Activated T-helper 2 cell treated with anti-CD3 and anti-CD28 coated beads, Interferon-gamma antibody, Interleukin-2, Interleukin-4, amounts not matched to agents 10 μg/mL and 5 μg/mL and 100 μg/mL, durations not matched to agents 14 hours and 24 hours and 36 hours (primary cell): ENCODE measurements at regions not wholly inside any gene's neighbourhood (a gene's known extent, or its start where the extent isn't known, plus 50 kb on each side); places are given as distances from the start of the nearest gene placed in this dataset.
"Not testable (repeated sequence)": the region's sequence is repeated elsewhere in the genome, so short reads cannot be mapped to it uniquely, and the experiment has no call there.

Source experiments
- DNase-seq: peaks from one replicate; pipeline ENCODE4 v3.0.0; 2021; ENCODE audit warnings: low spot score
- H3K27ac Mint-ChIP-seq: one replicate; pipeline ENCODE4 v1.8.0; 2021; ENCODE audit warnings: mixed read lengths
- H3K27me3 Mint-ChIP-seq: one replicate; pipeline ENCODE4 v1.8.0; 2021; ENCODE audit warnings: low read depth, mixed read lengths
- H3K36me3 Mint-ChIP-seq: one replicate; pipeline ENCODE4 v1.8.0; 2021; ENCODE audit warnings: low read depth, mixed read lengths
- H3K4me1 Mint-ChIP-seq: one replicate; pipeline ENCODE4 v1.8.0; 2021; ENCODE audit warnings: low read depth, mixed read lengths
- H3K4me3 Mint-ChIP-seq: one replicate; pipeline ENCODE4 v1.8.0; 2021; ENCODE audit warnings: low read depth, mild to moderate bottlenecking, moderate library complexity, mixed read lengths
- H3K9me3 Mint-ChIP-seq: one replicate; pipeline ENCODE4 v1.8.0; 2021; ENCODE audit warnings: mixed read lengths
- intact Hi-C: fragments of 100-400 bp; cut with micrococcal nuclease; formaldehyde crosslinking; loops from one replicate; pipeline ENCODE4 v1.15.1; 2023

DNA sequence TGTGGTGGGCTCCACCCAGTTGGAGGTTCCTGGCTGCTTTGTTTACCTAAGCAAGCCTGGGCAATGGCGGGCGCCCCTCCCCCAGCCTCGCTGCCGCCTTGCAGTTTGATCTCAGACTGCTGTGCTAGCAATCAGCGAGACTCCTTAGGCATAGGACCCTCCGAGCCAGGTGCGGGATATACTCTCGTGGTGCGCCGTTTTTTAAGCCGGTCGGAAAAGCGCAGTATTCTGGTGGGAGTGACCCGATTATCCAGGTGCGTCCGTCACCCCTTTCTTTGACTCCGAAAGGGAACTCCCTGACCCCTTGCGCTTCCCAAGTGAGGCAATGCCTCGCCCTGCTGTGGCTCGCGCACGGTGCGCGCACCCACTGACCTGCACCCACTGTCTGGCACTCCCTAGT lies 1719.9 kb downstream of the BRINP3 start:
- H3K27ac Mint-ChIP-seq, intact Hi-C loops, H3K27me3 Mint-ChIP-seq, H3K4me1 Mint-ChIP-seq, H3K9me3 Mint-ChIP-seq, H3K36me3 Mint-ChIP-seq, H3K4me3 Mint-ChIP-seq, DNase-seq: not testable (repeated sequence)

DNA sequence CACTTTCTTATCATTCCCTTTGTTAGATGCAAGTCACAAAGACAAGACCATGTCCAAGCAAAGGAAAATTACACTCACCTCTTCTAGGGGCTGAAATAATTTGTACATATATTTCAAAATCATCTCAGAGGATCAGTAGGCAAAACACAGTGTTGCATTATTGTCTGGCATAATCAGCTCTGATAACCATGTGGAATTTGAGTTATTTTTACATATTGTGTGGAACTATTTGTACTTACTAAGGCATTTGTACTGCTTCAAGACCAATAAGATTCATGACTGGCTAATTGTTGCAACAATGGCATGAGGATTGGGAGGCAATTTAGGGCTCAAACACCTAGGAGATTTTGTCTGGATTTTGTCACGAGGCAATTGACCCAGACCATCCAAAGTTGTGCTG lies 1716.4 kb downstream of the BRINP3 start:
- Mint-ChIP-seq H3K9me3 (no peaks in the 10 kb centered on the region), H3K27me3 (no peaks in the 10 kb centered on the region), H3K27ac (no peak overlapping the region), H3K4me3 (no peak overlapping the region), H3K4me1 (no peaks in the 10 kb centered on the region), H3K36me3 (no peaks in the 10 kb centered on the region)
- intact Hi-C loops: no loop called here
- no peak for DNase-seq

DNA sequence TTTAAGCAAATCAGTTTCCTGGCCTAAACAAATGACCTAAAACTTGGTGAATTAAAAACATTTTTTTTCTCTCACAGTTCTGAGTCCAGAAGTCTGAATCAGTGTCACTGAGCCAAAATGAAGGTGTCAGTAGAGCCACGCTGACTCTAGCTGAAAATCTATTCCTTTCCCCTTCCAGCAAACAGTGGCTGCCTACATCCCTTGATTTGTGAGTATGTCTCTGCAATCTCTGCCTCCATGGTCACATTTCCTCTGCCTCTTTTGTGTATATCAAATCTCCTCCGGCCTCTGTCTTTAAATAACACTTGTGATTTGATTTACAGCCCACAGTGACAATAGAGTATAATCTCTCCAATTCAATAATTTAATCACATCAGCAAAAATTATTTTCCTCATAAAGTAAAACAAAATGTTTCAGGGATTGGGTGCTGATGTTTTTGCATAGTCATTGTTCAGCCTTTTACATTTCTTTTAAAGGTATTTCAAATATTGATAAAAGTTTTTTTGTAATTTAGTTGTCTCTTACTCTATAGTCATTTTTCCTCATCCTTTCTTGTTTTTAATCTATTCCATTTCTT lies 1715.4 kb downstream of the BRINP3 start:
- H3K9me3 Mint-ChIP-seq: peaks cover 3% of the 10 kb centered on the region
- no peaks in the 10 kb centered on the region for H3K27me3 Mint-ChIP-seq
- no peak for DNase-seq
- H3K4me1 Mint-ChIP-seq: no peaks in the 10 kb centered on the region
- H3K4me3 Mint-ChIP-seq: no peak overlapping the region
- no peaks in the 10 kb centered on the region for H3K36me3 Mint-ChIP-seq
- no peak overlapping the region for H3K27ac Mint-ChIP-seq
- intact Hi-C loops: no loop called here

DNA sequence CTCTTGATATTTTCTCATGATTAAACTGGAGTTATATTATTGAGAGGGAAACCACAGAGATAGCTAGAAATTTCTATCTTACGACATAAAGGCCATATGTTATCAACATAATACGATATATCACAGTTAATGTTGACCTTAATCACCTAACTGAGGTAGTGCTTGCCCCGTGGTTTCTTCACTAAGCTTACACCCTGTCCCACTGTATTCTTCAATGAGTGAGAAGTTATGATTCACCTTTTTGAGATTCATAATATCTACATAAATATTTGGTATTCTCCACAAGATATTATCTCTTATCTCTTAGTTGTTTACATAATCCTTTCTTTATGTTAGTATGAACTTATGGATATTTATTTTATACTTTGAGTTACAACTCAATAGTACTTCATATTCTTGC lies 1714.1 kb downstream of the BRINP3 start:
- Mint-ChIP-seq H3K4me3 (no peak overlapping the region), H3K4me1 (no peaks in the 10 kb centered on the region), H3K27me3 (no peaks in the 10 kb centered on the region), H3K27ac (no peak overlapping the region), H3K36me3 (no peaks in the 10 kb centered on the region), H3K9me3 (peaks cover 5% of the 10 kb centered on the region)
- intact Hi-C loops: no loop called here
- DNase-seq: no peak

DNA sequence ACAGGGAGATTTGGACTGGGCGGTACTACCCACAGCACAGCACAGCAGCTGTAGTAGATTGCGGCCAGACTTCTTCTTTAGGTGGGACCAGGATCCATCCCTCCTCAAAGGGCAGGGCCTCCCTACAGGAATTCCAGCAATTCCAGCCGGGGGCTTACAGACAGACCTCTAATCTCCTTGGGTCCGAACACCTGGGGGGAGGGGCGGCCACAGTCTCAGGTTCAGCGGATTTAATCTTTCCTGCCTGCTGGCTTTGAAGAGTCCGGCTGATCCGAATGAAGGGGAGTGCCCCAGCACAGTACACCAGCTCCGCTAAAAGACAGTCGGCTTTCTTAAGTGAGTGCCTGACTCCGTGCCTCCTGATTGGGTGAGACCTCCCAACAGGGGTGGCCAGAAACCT lies 1708.5 kb downstream of the BRINP3 start:
- Mint-ChIP-seq H3K4me1 (no peaks in the 10 kb centered on the region), H3K36me3 (no peaks in the 10 kb centered on the region), H3K27me3 (no peaks in the 10 kb centered on the region), H3K4me3 (no peak overlapping the region), H3K9me3 (peaks cover 24% of the 10 kb centered on the region), H3K27ac (no peak overlapping the region)
- no peak for DNase-seq
- intact Hi-C loops: no loop called here

DNA sequence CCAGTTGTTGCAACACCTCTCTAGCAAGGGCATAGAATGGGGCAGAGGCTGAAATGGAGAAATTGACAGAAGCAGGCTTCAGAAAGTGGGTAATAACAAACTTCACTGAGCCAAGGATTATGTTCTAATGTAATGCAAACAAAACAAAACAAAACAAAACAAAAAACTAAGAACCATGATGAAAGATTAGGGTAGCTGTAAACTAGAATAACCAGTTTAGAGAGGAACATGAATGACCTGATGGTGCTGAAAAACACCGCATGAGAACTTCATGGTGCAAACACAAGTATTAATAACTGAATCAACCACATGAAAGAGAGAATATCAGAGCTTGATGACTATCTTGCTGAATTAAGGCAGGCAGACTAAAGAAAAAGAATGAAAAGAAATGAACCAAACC lies 1707.7 kb downstream of the BRINP3 start:
- H3K27me3 Mint-ChIP-seq: no peaks in the 10 kb centered on the region
- intact Hi-C loops: no loop called here
- no peak for DNase-seq
- no peaks in the 10 kb centered on the region for H3K36me3 Mint-ChIP-seq
- H3K4me1 Mint-ChIP-seq: no peaks in the 10 kb centered on the region
- H3K4me3 Mint-ChIP-seq: no peak overlapping the region
- H3K27ac Mint-ChIP-seq: no peak overlapping the region
- H3K9me3 Mint-ChIP-seq: peaks cover 25% of the 10 kb centered on the region

DNA sequence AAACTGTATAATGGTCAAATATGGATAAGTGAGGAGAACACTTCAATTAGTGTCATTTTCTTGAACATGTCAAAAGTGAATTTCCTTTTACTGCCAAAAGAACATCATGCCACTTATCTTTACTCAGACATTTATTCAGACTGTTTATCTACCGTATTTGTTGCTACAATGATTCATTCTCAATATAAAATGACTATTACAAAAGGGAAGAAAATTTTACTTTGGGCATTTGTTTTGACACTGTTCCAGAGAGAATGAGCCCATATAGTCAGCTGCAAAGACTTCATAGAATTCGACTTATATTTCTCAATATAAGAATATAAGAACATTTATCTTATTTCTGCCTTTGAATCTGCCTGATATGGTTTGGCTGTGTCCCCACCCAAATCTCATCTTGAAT lies 1699.1 kb downstream of the BRINP3 start:
- no peak overlapping the region for H3K27ac Mint-ChIP-seq
- H3K4me1 Mint-ChIP-seq: no peaks in the 10 kb centered on the region
- intact Hi-C loops: no loop called here
- peaks cover 15% of the 10 kb centered on the region for H3K9me3 Mint-ChIP-seq
- H3K27me3 Mint-ChIP-seq: no peaks in the 10 kb centered on the region
- DNase-seq: no peak
- no peaks in the 10 kb centered on the region for H3K36me3 Mint-ChIP-seq
- no peak overlapping the region for H3K4me3 Mint-ChIP-seq

DNA sequence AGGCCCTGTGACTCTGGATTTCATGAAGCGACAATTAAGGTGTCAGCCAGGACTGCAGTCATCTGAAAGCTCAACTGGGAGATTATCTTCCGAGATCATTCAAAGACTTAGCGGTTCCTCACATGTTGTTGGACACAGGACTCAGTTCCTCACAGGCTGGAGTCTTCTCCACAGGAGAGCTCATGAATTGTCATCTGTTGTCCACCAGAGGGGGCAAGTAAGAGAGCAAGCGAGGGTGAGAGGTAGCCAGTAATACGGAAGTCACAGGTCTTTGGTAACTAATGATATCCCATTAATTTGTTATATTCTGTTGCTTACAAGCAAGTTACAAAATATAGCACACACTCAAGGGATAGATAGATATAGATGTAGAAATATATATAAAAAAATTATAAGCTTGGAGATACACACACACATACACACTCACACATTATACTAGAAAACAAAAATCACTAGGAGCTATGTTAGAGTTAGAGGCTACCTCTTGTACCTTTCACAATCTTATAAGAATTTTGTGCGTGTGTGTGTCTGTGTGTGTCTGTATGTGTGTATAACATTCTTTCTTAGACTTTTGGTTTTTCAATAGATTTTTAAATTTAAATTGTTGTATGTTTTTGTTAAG lies 1695.3 kb downstream of the BRINP3 start:
- H3K36me3 Mint-ChIP-seq: no peaks in the 10 kb centered on the region
- peaks cover 4% of the 10 kb centered on the region for H3K9me3 Mint-ChIP-seq
- H3K27me3 Mint-ChIP-seq: no peaks in the 10 kb centered on the region
- H3K27ac Mint-ChIP-seq: no peak overlapping the region
- intact Hi-C loops: no loop called here
- no peak for DNase-seq
- H3K4me1 Mint-ChIP-seq: no peaks in the 10 kb centered on the region
- no peak overlapping the region for H3K4me3 Mint-ChIP-seq

DNA sequence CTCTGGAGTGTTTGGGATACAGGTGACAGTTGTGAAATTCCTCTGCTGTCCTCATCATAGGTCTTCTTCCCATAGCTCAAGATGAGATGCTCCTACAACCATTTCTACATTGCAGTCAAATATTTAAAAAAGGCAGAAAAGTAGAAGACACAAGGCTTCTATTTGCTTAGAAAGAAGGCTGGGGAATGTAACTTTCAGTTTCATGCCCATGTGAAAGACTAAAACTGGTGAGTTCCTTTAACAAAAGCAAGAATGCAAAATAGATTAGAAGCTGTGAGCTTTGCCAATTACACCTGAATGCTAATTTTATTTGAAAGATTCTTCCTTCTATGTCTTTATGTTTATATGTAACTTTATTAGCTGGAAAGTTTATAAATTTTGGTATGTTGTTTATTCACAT lies 1682.7 kb downstream of the BRINP3 start:
- Mint-ChIP-seq H3K4me1 (no peaks in the 10 kb centered on the region), H3K4me3 (no peak overlapping the region), H3K27ac (no peak overlapping the region), H3K27me3 (no peaks in the 10 kb centered on the region), H3K9me3 (peaks cover 19% of the 10 kb centered on the region), H3K36me3 (no peaks in the 10 kb centered on the region)
- no peak for DNase-seq
- intact Hi-C loops: no loop called here

DNA sequence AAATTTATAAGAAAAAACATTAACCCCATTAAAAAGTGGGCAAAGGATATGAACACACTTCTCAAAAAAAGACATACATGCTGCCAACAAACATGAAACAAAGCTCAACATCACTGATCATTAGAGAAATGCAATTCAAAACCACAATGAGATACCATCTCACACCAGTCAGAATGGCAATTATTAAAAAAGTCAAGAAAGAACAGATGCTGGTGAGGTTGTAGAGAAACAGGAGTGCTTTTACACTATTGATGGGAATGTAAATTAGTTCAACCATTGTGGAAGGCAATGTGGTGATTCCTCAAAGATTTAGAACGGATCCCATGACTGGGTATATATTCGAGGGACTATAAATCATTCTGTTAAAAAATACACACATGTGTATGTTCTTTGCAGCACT lies 1665.5 kb downstream of the BRINP3 start:
- H3K27ac Mint-ChIP-seq, H3K27me3 Mint-ChIP-seq, H3K4me1 Mint-ChIP-seq, H3K36me3 Mint-ChIP-seq, intact Hi-C loops, H3K4me3 Mint-ChIP-seq, DNase-seq: not testable (repeated sequence)
- peaks cover 24% of the 10 kb centered on the region for H3K9me3 Mint-ChIP-seq

DNA sequence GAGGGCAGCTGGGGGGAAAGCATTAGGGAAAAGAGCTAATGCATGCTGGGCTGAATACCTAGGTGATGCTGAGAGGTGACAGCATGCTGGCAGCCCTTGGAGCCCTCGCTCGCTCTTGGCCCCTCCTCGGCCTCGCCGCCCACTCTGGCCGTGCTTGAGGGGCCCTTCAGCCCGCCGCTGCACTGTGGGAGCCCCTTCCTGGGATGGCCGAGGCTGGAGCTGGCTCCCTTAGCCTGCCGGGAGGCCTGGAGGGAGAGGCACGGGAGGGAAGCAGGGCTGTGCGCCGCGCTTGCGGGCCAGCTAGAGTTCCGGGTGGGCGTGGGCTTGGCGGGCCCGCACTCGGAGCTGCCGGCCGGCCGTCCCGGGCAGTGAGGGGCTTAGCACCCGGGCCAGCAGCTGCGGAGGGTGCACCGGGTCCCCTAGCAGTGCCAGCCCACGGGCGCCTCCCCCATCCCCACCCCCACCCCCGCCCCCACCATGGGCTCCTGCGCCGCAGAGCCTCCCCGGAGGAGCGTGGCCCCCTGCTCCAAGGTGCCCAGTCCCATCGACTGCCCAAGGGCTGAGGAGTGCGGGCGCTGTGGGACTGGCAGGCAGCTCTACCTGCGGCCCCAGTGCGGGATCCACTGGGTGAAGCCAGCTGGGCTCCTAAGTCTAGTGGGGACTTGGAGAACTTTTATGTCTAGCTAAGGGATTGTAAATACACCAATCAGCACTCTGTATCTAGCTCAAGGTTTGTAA lies 1664.7 kb downstream of the BRINP3 start:
- DNase-seq, H3K27me3 Mint-ChIP-seq, H3K27ac Mint-ChIP-seq, H3K36me3 Mint-ChIP-seq, H3K4me3 Mint-ChIP-seq, intact Hi-C loops, H3K4me1 Mint-ChIP-seq: not testable (repeated sequence)
- peaks cover 22% of the 10 kb centered on the region for H3K9me3 Mint-ChIP-seq

DNA sequence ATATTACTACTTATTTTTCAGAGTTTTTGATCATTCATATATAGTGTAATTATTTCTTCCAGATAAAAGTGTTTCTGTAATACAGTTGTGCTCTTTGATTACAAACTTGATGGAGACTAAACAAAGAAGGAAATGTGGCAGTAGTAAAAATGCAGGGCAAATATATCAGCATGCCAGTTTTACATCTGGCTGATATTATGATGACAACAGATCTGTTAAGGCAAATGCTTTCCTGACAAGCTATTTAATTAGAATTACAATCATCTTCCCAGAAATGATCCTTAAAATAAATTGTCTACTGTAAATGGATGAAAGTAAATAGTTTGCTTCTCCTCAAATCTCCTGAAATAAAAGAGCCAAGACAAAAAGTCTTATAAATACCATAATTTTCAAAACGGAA lies 1659.8 kb downstream of the BRINP3 start:
- intact Hi-C loops: no loop called here
- Mint-ChIP-seq H3K4me1 (no peaks in the 10 kb centered on the region), H3K4me3 (no peak overlapping the region)

DNA sequence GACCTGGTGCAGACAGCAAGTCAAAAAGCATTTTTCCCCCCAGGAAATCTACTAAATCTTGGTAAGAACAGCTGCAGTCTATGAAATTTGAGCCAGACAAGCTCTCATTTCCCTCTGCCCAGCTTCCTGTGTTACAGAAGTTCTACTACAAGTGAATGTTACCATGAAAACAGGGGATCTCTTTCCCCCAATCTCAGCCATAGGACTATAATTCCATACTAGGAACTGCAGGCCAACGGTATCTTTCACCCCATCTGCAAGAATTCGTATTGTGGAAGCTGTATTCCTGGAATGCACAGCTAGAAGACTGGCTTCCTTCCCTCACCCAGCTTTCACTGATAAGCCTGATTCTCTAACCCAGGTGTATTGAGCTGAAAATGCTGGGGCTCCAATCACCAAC lies 1655.4 kb downstream of the BRINP3 start:
- no peaks in the 10 kb centered on the region for H3K9me3 Mint-ChIP-seq
- no peaks in the 10 kb centered on the region for H3K27me3 Mint-ChIP-seq
- DNase-seq: no peak
- no peak overlapping the region for H3K4me3 Mint-ChIP-seq
- H3K27ac Mint-ChIP-seq: no peak overlapping the region
- intact Hi-C loops: no loop called here
- no peaks in the 10 kb centered on the region for H3K4me1 Mint-ChIP-seq
- H3K36me3 Mint-ChIP-seq: no peaks in the 10 kb centered on the region

More for the DNA sequence above, 1659.8 kb downstream of the BRINP3 start:
- Mint-ChIP-seq H3K9me3 (peaks cover 6% of the 10 kb centered on the region), H3K27ac (no peak overlapping the region), H3K36me3 (no peaks in the 10 kb centered on the region), H3K27me3 (no peaks in the 10 kb centered on the region)
- DNase-seq: no peak
